Osteoblast (primary cell): ENCODE measurements at regions not wholly inside any gene's neighbourhood (a gene's known extent, or its start where the extent isn't known, plus 50 kb on each side); places are given as distances from the start of the nearest gene placed in this dataset.
A peak's percentile ranks its signal among the peaks of the same experiment; 100 is the strongest.

Source experiments
- DNase-seq: peaks from one replicate; pipeline ENCODE4 v3.0.0; 2011; ENCODE audit warnings: low spot score, mixed read lengths; ENCODE audit not compliant: insufficient read length; ENCODE audit errors: missing footprints
- H2AFZ ChIP-seq: 2 replicates; pipeline ENCODE4 v1.6.0; 2011; ENCODE audit warnings: mild to moderate bottlenecking, low read length
- H3K27ac ChIP-seq: 2 replicates; pipeline ENCODE4 v1.5.1; 2011; ENCODE audit warnings: mild to moderate bottlenecking, low read depth, low read length, moderate library complexity
- H3K27me3 ChIP-seq: 2 replicates; pipeline ENCODE4 v1.6.0; 2012; ENCODE audit warnings: mild to moderate bottlenecking, control low read depth, inconsistent platforms, low read length, moderate library complexity; ENCODE audit not compliant: insufficient read depth
- H3K36me3 ChIP-seq: 2 replicates; pipeline ENCODE4 v1.5.1; 2011; ENCODE audit warnings: mild to moderate bottlenecking, low read length, control low read depth, moderate library complexity; ENCODE audit not compliant: insufficient read depth
- H3K4me1 ChIP-seq: 2 replicates; pipeline ENCODE4 v1.5.1; 2011; ENCODE audit warnings: mild to moderate bottlenecking, low read length, control low read depth, moderate library complexity; ENCODE audit not compliant: insufficient read depth
- H3K4me2 ChIP-seq: 2 replicates; pipeline ENCODE4 v1.6.0; 2011; ENCODE audit warnings: mild to moderate bottlenecking, low read length; ENCODE audit not compliant: insufficient read depth
- H3K4me3 ChIP-seq: fragments of 200-600 bp; sonication (generic); 3 replicates; pipeline ENCODE4 v1.5.1; 2012; ENCODE audit warnings: mild to moderate bottlenecking, low read length, inconsistent platforms; ENCODE audit not compliant: insufficient read depth
- H3K79me2 ChIP-seq: 2 replicates; pipeline ENCODE4 v1.6.0; 2012; ENCODE audit warnings: mild to moderate bottlenecking, low read length, control low read depth, inconsistent platforms; ENCODE audit not compliant: insufficient read depth
- H3K9me3 ChIP-seq: 2 replicates; pipeline ENCODE4 v1.5.1; 2011; ENCODE audit warnings: low read depth, low read length, control low read depth
- H4K20me1 ChIP-seq: 2 replicates; pipeline ENCODE4 v1.6.0; 2012; ENCODE audit warnings: mild to moderate bottlenecking, low read length, control low read depth; ENCODE audit not compliant: insufficient read depth
- CTCF ChIP-seq: IDR thresholded peaks from 2 replicates; pipeline ENCODE4 v1.5.1; 2011; ENCODE audit warnings: mild to moderate bottlenecking, low read depth, low read length, moderate library complexity; ENCODE audit errors: extremely low read depth

- Histone ChIP-seq H3K4me2 (no peak overlapping the region), H2AFZ (no peak overlapping the region), H3K36me3 (no peaks in the 10 kb centered on the region), H3K9me3 (no peaks in the 10 kb centered on the region), H4K20me1 (no peaks in the 10 kb centered on the region), H3K79me2 (no peaks in the 10 kb centered on the region), H3K4me1 (no peaks in the 10 kb centered on the region), H3K27me3 (no peaks in the 10 kb centered on the region), H3K27ac (no peak overlapping the region), H3K4me3 (no peak overlapping the region)
- no peak for DNase-seq
- TF ChIP-seq CTCF, result no peak
These were observed 518.9 kb upstream of the INTU start for GRCh38 chr4:127113844-127114362.

- Histone ChIP-seq H3K4me1 (no peaks in the 10 kb centered on the region), H3K4me2 (no peak overlapping the region), H3K79me2 (no peaks in the 10 kb centered on the region), H3K36me3 (no peaks in the 10 kb centered on the region), H3K9me3 (no peaks in the 10 kb centered on the region), H3K27me3 (no peaks in the 10 kb centered on the region), H3K27ac (no peak overlapping the region), H2AFZ (no peak overlapping the region), H3K4me3 (no peak overlapping the region), H4K20me1 (no peaks in the 10 kb centered on the region)
- no peak for TF ChIP-seq CTCF
- no peak for DNase-seq
These were observed 514.1 kb upstream of the INTU start for GRCh38 chr4:127118681-127119080.

- no peak overlapping the region for H2AFZ ChIP-seq
- TF ChIP-seq CTCF, result no peak
- no peaks in the 10 kb centered on the region for H3K79me2 ChIP-seq
- no peaks in the 10 kb centered on the region for H3K9me3 ChIP-seq
- no peaks in the 10 kb centered on the region for H3K36me3 ChIP-seq
- H4K20me1 ChIP-seq, result no peaks in the 10 kb centered on the region
- H3K4me3 ChIP-seq, result no peak overlapping the region
- no peak overlapping the region for H3K4me2 ChIP-seq
- H3K27me3 ChIP-seq, result no peaks in the 10 kb centered on the region
- H3K4me1 ChIP-seq, result no peaks in the 10 kb centered on the region
- DNase-seq, result no peak
- H3K27ac ChIP-seq, result no peak overlapping the region
These were observed 512.2 kb upstream of the INTU start for GRCh38 chr4:127120441-127121090.

- DNase-seq, result no peak
- no peak overlapping the region for H3K4me3 ChIP-seq
- no peaks in the 10 kb centered on the region for H3K9me3 ChIP-seq
- no peaks in the 10 kb centered on the region for H4K20me1 ChIP-seq
- no peaks in the 10 kb centered on the region for H3K27me3 ChIP-seq
- no peaks in the 10 kb centered on the region for H3K79me2 ChIP-seq
- peak; percentile 22 for TF ChIP-seq CTCF
- no peaks in the 10 kb centered on the region for H3K4me1 ChIP-seq
- H2AFZ ChIP-seq, result no peak overlapping the region
- H3K27ac ChIP-seq, result no peak overlapping the region
- no peaks in the 10 kb centered on the region for H3K36me3 ChIP-seq
- no peak overlapping the region for H3K4me2 ChIP-seq
These were observed 507.8 kb upstream of the INTU start for GRCh38 chr4:127124919-127125318.
